Spleen (tissue), 11 donors: ENCODE measurements at regions not wholly inside any gene's neighbourhood (a gene's known extent, or its start where the extent isn't known, plus 50 kb on each side); places are given as distances from the start of the nearest gene placed in this dataset.

Source experiments
- DNase-seq: peaks from one replicate; pipeline ENCODE4 v3.0.0-alpha.2; 2020
- H3K27ac ChIP-seq, 8 donors: fragments of 200-600 bp; sonication (generic) in 7 of 8; 1 replicate in 4 of 8; 2 replicates in 4 of 8; pipeline versions ENCODE4 v1.5.0 to v1.8.0; 2016 to 2021; ENCODE audit warnings: inconsistent platforms in 4 of 8, mild to moderate bottlenecking in 4 of 8, moderate library complexity in 1 of 8
- H3K27me3 ChIP-seq, 7 donors: fragments of 200-600 bp; sonication (generic) in 6 of 7; replicated peaks in 1 of 7; 1 replicate in 4 of 7; 2 replicates in 3 of 7; pipeline versions ENCODE4 v1.5.0 to v1.8.0; 2016 to 2021; ENCODE audit warnings: inconsistent platforms in 3 of 7, mild to moderate bottlenecking in 1 of 7
- H3K36me3 ChIP-seq, 6 donors: fragments of 200-600 bp; sonication (generic) in 5 of 6; 1 replicate in 4 of 6; 2 replicates in 2 of 6; pipeline versions ENCODE4 v1.5.0 to v1.8.0; 2016 to 2021; ENCODE audit warnings: inconsistent platforms in 2 of 6
- H3K4me1 ChIP-seq, 6 donors: fragments of 200-600 bp; sonication (generic) in 5 of 6; 1 replicate in 3 of 6; 2 replicates in 3 of 6; pipeline versions ENCODE4 v1.5.0 to v1.8.0; 2016 to 2021; ENCODE audit warnings: inconsistent platforms in 3 of 6
- H3K4me3 ChIP-seq, 8 donors: fragments of 200-600 bp; sonication (generic) in 7 of 8; 1 replicate in 4 of 8; 2 replicates in 4 of 8; pipeline versions ENCODE4 v1.5.0 to v1.8.0; 2016 to 2021; ENCODE audit warnings: inconsistent platforms in 4 of 8, mild to moderate bottlenecking in 4 of 8, moderate library complexity in 2 of 8
- H3K9me3 ChIP-seq, 8 donors: fragments of 200-600 bp; sonication (generic) in 7 of 8; 1 replicate in 4 of 8; 2 replicates in 4 of 8; pipeline versions ENCODE4 v1.5.0 to v1.8.0; 2016 to 2021; ENCODE audit warnings: inconsistent platforms in 4 of 8
- CTCF ChIP-seq, 11 experiments: fragments of 200-600 bp in 7 of 11; fragments of 450-650 bp in 4 of 11; sonication (generic) in 4 of 11; IDR thresholded peaks in 8 of 11; conservative IDR thresholded peaks in 3 of 11; 1 replicate in 7 of 11; 2 replicates in 4 of 11; pipeline versions ENCODE4 v1.4.0 to v1.8.0; 2016 to 2021; ENCODE audit warnings: antibody characterized with exemption in 11 of 11, inconsistent platforms in 4 of 11, mild to moderate bottlenecking in 1 of 11
- POLR2A ChIP-seq, 3 donors: fragments of 450-650 bp; IDR thresholded peaks; one replicate each; pipeline ENCODE4 v1.5.1; 2017; ENCODE audit warnings: antibody characterized with exemption in 3 of 3, mild to moderate bottlenecking in 1 of 3
- POLR2AphosphoS5 ChIP-seq, 3 donors: sonication (generic); formaldehyde crosslinking; IDR thresholded peaks; one replicate each; pipeline ENCODE4 v1.5.1; 2017; ENCODE audit warnings: antibody characterized with exemption in 3 of 3
- WGBS, 5 donors: extraction: QIAGEN DNeasy Blood & Tissue Kit in 3 of 5; methylation state at CpG; one replicate each; pipeline versions ENCODE4 v1.1.5 to v1.1.7; 2013 to 2018; 5-methylcytosine and 5-hydroxymethylcytosine counted together
- intact Hi-C: fragments of 100-400 bp; cut with DNase I; formaldehyde crosslinking; loops from one replicate; pipeline ENCODE4 v1.15.0; 2023; ENCODE audit warnings: low total_unique reads
- donor health status: healthy with polysubstance abuse.
- donor health status: DM: no; HTN: no; CAD: no; lungs with moderate emphysema.
- donor health status: DM: no; HTN: no; CAD: no.
- donor health status: Bipolar disorder and iron deficiency.
- donor health status: healthy.
- donor health status: DM: no; HTN: no; CAD: no.
- donor health status: DM: yes; HTN: yes; CAD: no.

DNA sequence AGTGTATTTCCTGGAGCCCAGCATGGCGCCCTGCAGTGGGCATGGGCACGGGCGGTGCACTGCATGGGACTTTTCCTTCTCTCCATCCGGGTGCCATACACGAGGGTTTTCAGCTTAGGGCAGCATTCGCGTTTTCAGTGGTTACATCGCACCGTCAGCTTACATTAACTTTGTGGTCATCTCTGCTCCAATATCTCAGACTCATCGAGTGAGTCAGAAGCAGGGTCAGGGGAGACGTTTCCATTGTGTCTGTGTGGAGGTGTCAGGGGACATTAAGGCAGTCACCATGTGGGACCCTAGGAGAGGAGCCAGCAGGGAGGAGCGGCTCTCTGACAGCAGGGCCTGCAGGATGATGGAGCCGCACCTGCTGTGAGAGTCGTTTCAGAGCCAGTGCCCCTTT is 541.0 kb downstream of the FGF9 start:
- Histone ChIP-seq H3K4me1 (no peaks in the 10 kb centered on the region), H3K27me3 (no peaks in the 10 kb centered on the region), H3K9me3 (no peaks in the 10 kb centered on the region), H3K4me3 (no peak overlapping the region), H3K36me3 (no peaks in the 10 kb centered on the region), H3K27ac (no peak overlapping the region)
- TF ChIP-seq CTCF (IDR thresholded peaks at IDR 0.05 in 8 of 11, conservative IDR thresholded peaks at IDR 0.05 in 3 of 11), result no peak
- TF ChIP-seq POLR2AphosphoS5 (IDR thresholded peaks at IDR 0.05), result no peak
- TF ChIP-seq POLR2A (IDR thresholded peaks at IDR 0.05), result no peak
- intact Hi-C loops, result no loop called here
- DNase-seq, result no peak
- 90 to 95% (median 92%) methylated on average over 14 of the region's 14 CpGs for WGBS, 5 donors

DNA sequence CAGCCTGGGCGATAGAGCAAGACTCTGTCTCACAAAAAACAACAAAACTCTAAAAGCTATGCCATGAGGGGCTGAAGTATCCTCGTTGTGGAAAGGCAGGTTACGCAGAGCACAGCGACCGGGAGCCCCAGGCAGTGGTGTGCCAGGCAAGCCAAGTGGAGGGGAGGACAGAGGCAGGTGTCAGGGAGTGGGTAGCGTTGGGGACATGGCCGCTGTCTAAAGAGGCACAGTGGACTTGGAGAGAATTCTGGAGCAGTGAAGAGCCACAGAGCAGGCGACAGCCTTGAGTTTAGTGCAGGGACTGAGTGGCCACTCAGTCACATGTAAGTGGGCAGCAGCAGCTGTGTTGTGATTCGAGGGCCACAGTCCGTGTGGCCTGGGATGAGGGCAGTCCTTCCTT is 541.7 kb downstream of the FGF9 start:
- WGBS, 5 donors, result 82 to 94% (median 88%) methylated on average over 10 of the region's 10 CpGs
- no peak for DNase-seq
- TF ChIP-seq POLR2A (IDR thresholded peaks at IDR 0.05) (no peak), CTCF (IDR thresholded peaks at IDR 0.05 in 8 of 11, conservative IDR thresholded peaks at IDR 0.05 in 3 of 11) (no peak), POLR2AphosphoS5 (IDR thresholded peaks at IDR 0.05) (no peak)
- intact Hi-C loops, result no loop called here
- H3K9me3 ChIP-seq, result no peaks in the 10 kb centered on the region
- H3K36me3 ChIP-seq, result no peaks in the 10 kb centered on the region
- H3K27ac ChIP-seq, result no peak overlapping the region
- H3K27me3 ChIP-seq, result no peaks in the 10 kb centered on the region
- no peak overlapping the region for H3K4me3 ChIP-seq
- H3K4me1 ChIP-seq, result no peaks in the 10 kb centered on the region

DNA sequence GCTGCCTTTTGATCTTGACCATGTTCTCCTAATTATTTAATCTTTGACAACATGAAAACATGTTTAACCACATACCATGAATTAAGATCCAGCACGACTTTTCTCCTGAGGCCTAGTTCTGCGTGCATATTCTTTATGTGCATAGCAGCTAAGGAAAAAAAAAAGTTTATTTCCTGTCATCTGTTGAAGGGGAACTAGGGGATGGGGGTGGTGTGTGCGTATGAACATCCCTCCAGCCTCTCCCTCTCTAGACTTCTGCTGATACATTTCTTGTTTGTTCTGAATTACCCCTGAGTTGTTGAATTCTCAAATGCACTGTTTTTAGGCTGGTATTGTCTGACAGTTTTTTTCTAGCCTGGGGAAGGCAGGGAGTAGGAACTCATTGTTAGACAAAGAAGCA is 543.3 kb downstream of the FGF9 start:
- DNase-seq, result no peak
- H3K27me3 ChIP-seq, result no peaks in the 10 kb centered on the region
- no peaks in the 10 kb centered on the region for H3K4me1 ChIP-seq
- intact Hi-C loops, result no loop called here
- no peak overlapping the region for H3K4me3 ChIP-seq
- H3K9me3 ChIP-seq, result no peaks in the 10 kb centered on the region
- WGBS, 5 donors, result 9 to 22% (median 16%) methylated on average over 3 of the region's 3 CpGs
- no peak overlapping the region for H3K27ac ChIP-seq
- H3K36me3 ChIP-seq, result no peaks in the 10 kb centered on the region
- TF ChIP-seq CTCF (IDR thresholded peaks at IDR 0.05 in 8 of 11, conservative IDR thresholded peaks at IDR 0.05 in 3 of 11), result no peak
- no peak for TF ChIP-seq POLR2A (IDR thresholded peaks at IDR 0.05)
- TF ChIP-seq POLR2AphosphoS5 (IDR thresholded peaks at IDR 0.05), result no peak

DNA sequence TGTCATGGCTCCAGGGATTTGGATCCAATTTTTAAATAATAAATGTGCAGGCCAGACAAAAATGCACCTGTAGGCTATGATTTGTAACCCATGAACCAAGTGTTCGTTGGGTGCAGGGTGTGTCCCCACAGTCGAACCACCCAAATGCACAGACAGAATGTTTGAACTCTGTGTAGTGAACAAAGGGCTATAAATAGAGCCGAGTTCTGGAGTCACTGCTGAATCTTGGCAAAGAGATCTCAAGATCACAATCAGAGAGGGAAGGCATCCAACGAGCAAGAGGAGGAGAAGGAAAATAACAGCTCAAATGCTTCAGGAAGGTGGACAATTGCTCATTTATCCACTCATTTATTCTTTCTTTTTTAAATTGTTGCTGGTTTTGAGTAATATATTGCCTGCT is 547.9 kb downstream of the FGF9 start:
- WGBS, 5 donors, result 45 to 67% (median 61%) methylated on average over 4 of the region's 4 CpGs
- Histone ChIP-seq H3K36me3 (no peaks in the 10 kb centered on the region), H3K27me3 (no peaks in the 10 kb centered on the region), H3K4me3 (no peak overlapping the region), H3K27ac (no peak overlapping the region), H3K9me3 (no peaks in the 10 kb centered on the region), H3K4me1 (no peaks in the 10 kb centered on the region)
- no peak for TF ChIP-seq POLR2A (IDR thresholded peaks at IDR 0.05)
- no peak for TF ChIP-seq POLR2AphosphoS5 (IDR thresholded peaks at IDR 0.05)
- TF ChIP-seq CTCF (IDR thresholded peaks at IDR 0.05 in 8 of 11, conservative IDR thresholded peaks at IDR 0.05 in 3 of 11), result no peak
- intact Hi-C loops, result no loop called here
- no peak for DNase-seq
